Type B pancreatic cell (in vitro differentiated cells): ENCODE measurements at regions not wholly inside any gene's neighbourhood (a gene's known extent, or its start where the extent isn't known, plus 50 kb on each side); places are given as distances from the start of the nearest gene placed in this dataset.

ENCODE experiments used
- DNase-seq: peaks from one replicate; pipeline ENCODE4 v3.0.0; 2021; ENCODE audit warnings: mixed read lengths; ENCODE audit not compliant: unreplicated experiment; ENCODE audit errors: extremely low spot score
- H3K27ac Mint-ChIP-seq: 2 replicates; pipeline ENCODE4 v1.8.0; 2021; ENCODE audit warnings: mild to moderate bottlenecking, mixed read lengths
- H3K27me3 Mint-ChIP-seq: 2 replicates; pipeline ENCODE4 v1.8.0; 2021; ENCODE audit warnings: mixed read lengths
- H3K36me3 Mint-ChIP-seq: 2 replicates; pipeline ENCODE4 v1.8.0; 2021; ENCODE audit warnings: mixed read lengths
- H3K4me1 Mint-ChIP-seq: one replicate; pipeline ENCODE4 v1.8.0; 2021; ENCODE audit warnings: mixed read lengths; ENCODE audit not compliant: unreplicated experiment
- H3K4me3 Mint-ChIP-seq: 2 replicates; pipeline ENCODE4 v1.8.0; 2021; ENCODE audit warnings: mild to moderate bottlenecking, mixed read lengths
- H3K9me3 Mint-ChIP-seq: 2 replicates; pipeline ENCODE4 v1.8.0; 2021; ENCODE audit warnings: mixed read lengths
- CTCF ChIP-seq: fragments of 200-600 bp; sonication (generic); conservative IDR thresholded peaks from 2 replicates; pipeline ENCODE4 v1.5.0; 2021; ENCODE audit warnings: antibody characterized with exemption, mild to moderate bottlenecking

GRCh38 chr5:104431981-104432380 lies 869.4 kb upstream of the NUDT12 start:
- Mint-ChIP-seq H3K27me3 (no peaks in the 10 kb centered on the region), H3K36me3 (no peaks in the 10 kb centered on the region), H3K4me1 (no peaks in the 10 kb centered on the region), H3K4me3 (no peak overlapping the region), H3K27ac (no peak overlapping the region), H3K9me3 (no peaks in the 10 kb centered on the region)
- no peak for DNase-seq
- TF ChIP-seq CTCF: no peak

- H3K27ac Mint-ChIP-seq: no peak overlapping the region
- H3K27me3 Mint-ChIP-seq: no peaks in the 10 kb centered on the region
- no peaks in the 10 kb centered on the region for H3K36me3 Mint-ChIP-seq
- DNase-seq: no peak
- no peaks in the 10 kb centered on the region for H3K4me1 Mint-ChIP-seq
- TF ChIP-seq CTCF: no peak
- H3K9me3 Mint-ChIP-seq: no peaks in the 10 kb centered on the region
- H3K4me3 Mint-ChIP-seq: no peak overlapping the region
These were observed 868.5 kb upstream of the NUDT12 start for GRCh38 chr5:104431002-104431620.

GRCh38 chr5:104429911-104430310 lies 867.3 kb upstream of the NUDT12 start:
- no peaks in the 10 kb centered on the region for H3K4me1 Mint-ChIP-seq
- no peak overlapping the region for H3K27ac Mint-ChIP-seq
- no peaks in the 10 kb centered on the region for H3K36me3 Mint-ChIP-seq
- no peaks in the 10 kb centered on the region for H3K27me3 Mint-ChIP-seq
- DNase-seq: no peak
- H3K9me3 Mint-ChIP-seq: no peaks in the 10 kb centered on the region
- no peak for TF ChIP-seq CTCF
- H3K4me3 Mint-ChIP-seq: no peak overlapping the region

- no peaks in the 10 kb centered on the region for H3K27me3 Mint-ChIP-seq
- no peaks in the 10 kb centered on the region for H3K36me3 Mint-ChIP-seq
- H3K9me3 Mint-ChIP-seq: no peaks in the 10 kb centered on the region
- H3K4me3 Mint-ChIP-seq: no peak overlapping the region
- H3K27ac Mint-ChIP-seq: no peak overlapping the region
- DNase-seq: no peak
- TF ChIP-seq CTCF: no peak
- H3K4me1 Mint-ChIP-seq: no peaks in the 10 kb centered on the region
These were observed 858.8 kb upstream of the NUDT12 start for GRCh38 chr5:104421431-104421830.

GRCh38 chr5:104418056-104418455 lies 855.5 kb upstream of the NUDT12 start:
- no peak for TF ChIP-seq CTCF
- Mint-ChIP-seq H3K36me3 (no peaks in the 10 kb centered on the region), H3K9me3 (peaks cover 1% of the 10 kb centered on the region), H3K4me3 (no peak overlapping the region), H3K27ac (no peak overlapping the region), H3K4me1 (no peaks in the 10 kb centered on the region), H3K27me3 (no peaks in the 10 kb centered on the region)
- no peak for DNase-seq
